ENCODE measurements at regions not wholly inside any gene's neighbourhood (a gene's known extent, or its start where the extent isn't known, plus 50 kb on each side); places are given as distances from the start of the nearest gene placed in this dataset.

- no peak for ATAC-seq
Measured at GRCh38 chr6:14498748-14499147, 381.2 kb downstream of the CD83 start.

GRCh38 chr6:14499309-14499708, 381.7 kb downstream of the CD83 start:
- DNase-seq (no peak), ATAC-seq (no peak)
- Histone ChIP-seq H3K36me3 (ENCODE audit: insufficient read depth in 1 of 2, low read depth in 1 of 2) (no peaks in the 10 kb centered on the region), H3K4me3 (no peak overlapping the region), H3K27ac (no peak overlapping the region), H3K9me3 (no peaks in the 10 kb centered on the region), H3K27me3 (ENCODE audit: insufficient read depth in 3 of 3, low read length in 2 of 3) (no peaks in the 10 kb centered on the region), H3K4me1 (no peaks in the 10 kb centered on the region)
- no peak for TF ChIP-seq CTCF (IDR thresholded peaks at IDR 0.05)
- intact Hi-C loops (cut with DNase I): no loop called here
- WGBS, 3 donors: 84 to 87% (median 85%) methylated on average over 4 of the region's 4 CpGs

More at GRCh38 chr6:14498748-14499147, 381.2 kb downstream of the CD83 start:
- Histone ChIP-seq H3K36me3 (ENCODE audit: insufficient read depth in 1 of 2, low read depth in 1 of 2) (no peaks in the 10 kb centered on the region), H3K27me3 (ENCODE audit: insufficient read depth in 3 of 3, low read length in 2 of 3) (no peaks in the 10 kb centered on the region), H3K27ac (no peak overlapping the region), H3K4me3 (no peak overlapping the region), H3K9me3 (no peaks in the 10 kb centered on the region), H3K4me1 (no peaks in the 10 kb centered on the region)
- DNase-seq: no peak
- intact Hi-C loops (cut with DNase I): no loop called here
- 82 to 97% (median 83%) methylated on average over 1 of the region's 1 CpG for WGBS, 3 donors
- TF ChIP-seq CTCF (IDR thresholded peaks at IDR 0.05): no peak

GRCh38 chr6:14499841-14500240, 382.3 kb downstream of the CD83 start:
- H3K4me1 ChIP-seq: no peaks in the 10 kb centered on the region
- WGBS, 3 donors: 28 to 43% (median 36%) methylated on average over 10 of the region's 10 CpGs
- no peaks in the 10 kb centered on the region for H3K27me3 ChIP-seq (ENCODE audit: insufficient read depth in 3 of 3, low read length in 2 of 3)
- no peak overlapping the region for H3K4me3 ChIP-seq
- intact Hi-C loops (cut with DNase I): no loop called here
- DNase-seq: no peak
- peak in 3 of 4 donors; percentile 22 to 51 (median 43) for ATAC-seq
- H3K9me3 ChIP-seq: no peaks in the 10 kb centered on the region
- H3K27ac ChIP-seq: no peak overlapping the region
- no peak for TF ChIP-seq CTCF (IDR thresholded peaks at IDR 0.05)
- H3K36me3 ChIP-seq (ENCODE audit: insufficient read depth in 1 of 2, low read depth in 1 of 2): no peaks in the 10 kb centered on the region

- Histone ChIP-seq H3K4me1 (no peaks in the 10 kb centered on the region), H3K27ac (no peak overlapping the region), H3K9me3 (no peaks in the 10 kb centered on the region), H3K36me3 (ENCODE audit: insufficient read depth in 1 of 2, low read depth in 1 of 2) (no peaks in the 10 kb centered on the region), H3K27me3 (ENCODE audit: insufficient read depth in 3 of 3, low read length in 2 of 3) (no peaks in the 10 kb centered on the region), H3K4me3 (no peak overlapping the region)
- DNase-seq: no peak
- WGBS, 3 donors: 97 to 100% (median 100%) methylated on average over 2 of the region's 2 CpGs
- no peak for ATAC-seq
- no peak for TF ChIP-seq CTCF (IDR thresholded peaks at IDR 0.05)
- intact Hi-C loops (cut with DNase I): no loop called here
Measured at GRCh38 chr6:14500809-14501208, 383.2 kb downstream of the CD83 start.

- H3K9me3 ChIP-seq: no peaks in the 10 kb centered on the region
- H3K27me3 ChIP-seq (ENCODE audit: insufficient read depth in 3 of 3, low read length in 2 of 3): no peaks in the 10 kb centered on the region
- WGBS, 3 donors: 94 to 97% (median 94%) methylated on average over 7 of the region's 7 CpGs
- DNase-seq (no peak), ATAC-seq (no peak)
- H3K4me1 ChIP-seq: no peaks in the 10 kb centered on the region
- intact Hi-C loops (cut with DNase I): no loop called here
- no peak overlapping the region for H3K27ac ChIP-seq
- no peaks in the 10 kb centered on the region for H3K36me3 ChIP-seq (ENCODE audit: insufficient read depth in 1 of 2, low read depth in 1 of 2)
- no peak for TF ChIP-seq CTCF (IDR thresholded peaks at IDR 0.05)
- H3K4me3 ChIP-seq: no peak overlapping the region
Measured at GRCh38 chr6:14501240-14501639, 383.7 kb downstream of the CD83 start.
